ENCODE measurements at regions not wholly inside any gene's neighbourhood (a gene's known extent, or its start where the extent isn't known, plus 50 kb on each side); places are given as distances from the start of the nearest gene placed in this dataset.

- TF ChIP-seq EZH2 (optimal IDR thresholded peaks at IDR 0.05; ENCODE audit: low read depth, low read length): no peak
- TF ChIP-seq, protein P1, sequence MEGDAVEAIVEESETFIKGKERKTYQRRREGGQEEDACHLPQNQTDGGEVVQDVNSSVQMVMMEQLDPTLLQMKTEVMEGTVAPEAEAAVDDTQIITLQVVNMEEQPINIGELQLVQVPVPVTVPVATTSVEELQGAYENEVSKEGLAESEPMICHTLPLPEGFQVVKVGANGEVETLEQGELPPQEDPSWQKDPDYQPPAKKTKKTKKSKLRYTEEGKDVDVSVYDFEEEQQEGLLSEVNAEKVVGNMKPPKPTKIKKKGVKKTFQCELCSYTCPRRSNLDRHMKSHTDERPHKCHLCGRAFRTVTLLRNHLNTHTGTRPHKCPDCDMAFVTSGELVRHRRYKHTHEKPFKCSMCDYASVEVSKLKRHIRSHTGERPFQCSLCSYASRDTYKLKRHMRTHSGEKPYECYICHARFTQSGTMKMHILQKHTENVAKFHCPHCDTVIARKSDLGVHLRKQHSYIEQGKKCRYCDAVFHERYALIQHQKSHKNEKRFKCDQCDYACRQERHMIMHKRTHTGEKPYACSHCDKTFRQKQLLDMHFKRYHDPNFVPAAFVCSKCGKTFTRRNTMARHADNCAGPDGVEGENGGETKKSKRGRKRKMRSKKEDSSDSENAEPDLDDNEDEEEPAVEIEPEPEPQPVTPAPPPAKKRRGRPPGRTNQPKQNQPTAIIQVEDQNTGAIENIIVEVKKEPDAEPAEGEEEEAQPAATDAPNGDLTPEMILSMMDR (IDR thresholded peaks at IDR 0.05; ENCODE audit: low read length): no peak
Measured at GRCh38 chr12:78396538-78396937, 468.0 kb upstream of the SYT1 start.
